ENCODE measurements at regions not wholly inside any gene's neighbourhood (a gene's known extent, or its start where the extent isn't known, plus 50 kb on each side); places are given as distances from the start of the nearest gene placed in this dataset.

DNA sequence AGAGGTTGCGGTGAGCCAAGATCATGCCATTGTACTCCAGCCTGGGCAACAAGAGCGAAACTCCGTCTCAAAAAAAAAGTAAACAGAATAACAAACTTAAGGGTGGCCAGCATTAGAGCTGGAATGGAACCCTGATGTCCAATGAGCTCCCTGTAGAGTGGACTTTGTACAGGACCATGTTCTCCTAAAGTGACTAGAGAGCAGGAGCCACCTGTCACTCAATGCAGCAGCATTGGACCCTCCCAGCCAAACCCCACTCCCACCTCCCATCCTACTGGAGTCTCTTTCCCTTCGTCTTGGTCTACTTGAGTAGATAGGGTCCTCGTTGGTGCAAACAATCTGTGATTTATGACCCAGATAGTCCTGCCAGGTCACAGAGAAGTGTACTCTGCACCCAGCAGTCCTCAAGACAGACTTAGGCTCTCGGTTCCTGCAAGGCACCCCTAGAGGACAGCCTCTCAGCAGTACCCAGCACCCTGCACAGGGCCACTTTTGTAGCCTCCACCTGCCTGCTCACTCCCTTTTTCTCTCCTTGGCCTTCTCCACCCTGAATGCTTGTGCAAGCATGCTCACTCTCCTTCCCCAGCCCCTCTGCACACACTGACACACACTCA lies 69.2 kb upstream of the ZNF281 start:
- H3K27ac ChIP-seq (ENCODE audit: low read depth), result no peak overlapping the region
- no peaks in the 10 kb centered on the region; the same call in 1 of the 2 replicates for H3K36me3 ChIP-seq (ENCODE audit: insufficient read depth)
- H2AFZ ChIP-seq, result no peak overlapping the region
- Mint-ChIP-seq H3K27ac (no peak overlapping the region), H3K27me3 (ENCODE audit: insufficient read depth, low read depth, poor library complexity) (peaks cover 8% of the 10 kb centered on the region), H3K9me3 (no peaks in the 10 kb centered on the region), H3K36me3 (ENCODE audit: low read depth) (peaks cover 17% of the 10 kb centered on the region), H3K4me1 (peaks cover 11% of the 10 kb centered on the region), H3K4me3 (no peak overlapping the region)
- no peak for TF ChIP-seq EZH2phosphoT487 (IDR thresholded peaks at IDR 0.05; ENCODE audit: unreplicated experiment)
- TF ChIP-seq ETS1 (IDR thresholded peaks at IDR 0.05), result no peak
- TF ChIP-seq REST (IDR thresholded peaks at IDR 0.05; ENCODE audit: unreplicated experiment), result no peak
- TF ChIP-seq STAT1 (IDR thresholded peaks at IDR 0.05; ENCODE audit: unreplicated experiment), result no peak
- no peak for TF ChIP-seq CTCF (conservative IDR thresholded peaks at IDR 0.05; ENCODE audit: low read depth in 2 of 2)
- no peak for TF ChIP-seq ZNF462 (CRISPR knock-in tag; IDR thresholded peaks at IDR 0.05)
- no peak for TF ChIP-seq ZNF114 (CRISPR knock-in tag; IDR thresholded peaks at IDR 0.05)
- no peak for TF ChIP-seq POLR2AphosphoS5 (IDR thresholded peaks at IDR 0.05; ENCODE audit: low read depth)
- TF ChIP-seq CREB1 (CRISPR knock-in tag; IDR thresholded peaks at IDR 0.05; ENCODE audit: low read depth), result no peak
- DNase-seq (ENCODE audit: low spot score) (no peak), ATAC-seq (no peak)
- H4K20me1 ChIP-seq (replicated peaks; ENCODE audit: insufficient read depth), result no peaks in the 10 kb centered on the region; the same call in 1 of the 2 replicates
- H3K27me3 ChIP-seq (ENCODE audit: insufficient read depth), result no peaks in the 10 kb centered on the region
- H3K9me2 ChIP-seq (ENCODE audit: insufficient read depth), result no peaks in the 10 kb centered on the region
- no peak overlapping the region for H3K4me3 ChIP-seq
- H3K79me2 ChIP-seq (replicated peaks; ENCODE audit: insufficient read depth), result no peaks in the 10 kb centered on the region
- peaks cover 18% of the 10 kb centered on the region for H3K4me1 ChIP-seq (ENCODE audit: insufficient read depth)
- no peak overlapping the region for H3K4me2 ChIP-seq
- peaks cover 16% of the 10 kb centered on the region for H3F3A ChIP-seq (replicated peaks; ENCODE audit: low read depth)

Data from GM23338 (cell line).